Caki2 (cell line): ENCODE measurements at regions not wholly inside any gene's neighbourhood (a gene's known extent, or its start where the extent isn't known, plus 50 kb on each side); places are given as distances from the start of the nearest gene placed in this dataset.
"Not testable (repeated sequence)": the region's sequence is repeated elsewhere in the genome, so short reads cannot be mapped to it uniquely, and the experiment has no call there.

Experiments
- DNase-seq: peaks from one replicate; pipeline ENCODE4 v3.0.0-alpha.2; 2015; ENCODE audit warnings: low read depth
- in situ Hi-C: cut with HindIII; loops from 2 replicates; pipeline ENCODE4 v1.10.0; 2016; ENCODE audit warnings: low sequenced_read_pairs, low pct_unique_long_range_greater_than_20kb, mixed read lengths

DNA sequence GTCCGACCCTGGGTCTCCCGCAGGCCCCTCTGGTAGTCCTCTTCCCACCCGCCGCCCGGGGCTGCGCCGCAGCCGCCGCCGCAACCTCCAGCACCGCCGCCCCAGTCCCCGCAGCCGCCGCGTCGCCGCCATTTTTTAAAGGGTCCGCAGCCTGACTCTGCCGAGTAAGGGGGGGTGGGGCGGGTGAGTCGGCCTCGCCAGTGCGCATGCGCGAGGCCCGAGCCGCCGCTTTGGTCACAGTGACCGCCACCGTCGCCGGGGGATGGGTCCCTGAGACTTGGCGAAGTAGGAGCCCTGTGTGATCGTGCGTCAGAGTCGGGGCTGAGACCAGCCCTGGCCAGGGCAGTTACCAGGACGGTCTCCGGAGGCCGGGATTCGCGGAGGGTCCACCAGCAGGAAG is 532.8 kb downstream of the FOXD4L4 start:
- DNase-seq, in situ Hi-C loops: not testable (repeated sequence)

GRCh38 chr9:66278809-66279208 is 541.9 kb downstream of the FOXD4L4 start:
- in situ Hi-C loops, DNase-seq: not testable (repeated sequence)
